K562 (cell line): ENCODE measurements at regions not wholly inside any gene's neighbourhood (a gene's known extent, or its start where the extent isn't known, plus 50 kb on each side); places are given as distances from the start of the nearest gene placed in this dataset.
A peak's percentile ranks its signal among the peaks of the same experiment; 100 is the strongest.

Source experiments
- ATAC-seq: fragments of 200-7000 bp; cut with Tn5 transposase; 3 replicates; pipeline ENCODE4 v1.9.1; 2020; ENCODE audit warnings: moderate library complexity
- BruUV-seq: library from RNA; stranded (reverse); fragments of 400-500 nt; replicated peaks from 2 replicates; lab custom pipeline; 2021; lab: Mats Ljungman, UMichigan
- CTCF ChIA-PET: fragments of 300-600 bp; formaldehyde crosslinking; extraction: SDS; loops from one replicate; lab custom pipeline; 2021; ENCODE audit warnings: low intra/inter-chr PET ratio; lab: Yijun Ruan, JAX
- POLR2A ChIA-PET: fragments of 300-600, 350-650 bp; sonication (Branson Sonifier 250); formaldehyde crosslinking; extraction: SDS; loops from one replicate; lab custom pipeline; 2021; ENCODE audit warnings: antibody characterized with exemption, inconsistent platforms; lab: Yijun Ruan, JAX
- DNase-seq, 4 experiments: peaks; one replicate each; pipeline versions ENCODE4 v3.0.0 to v3.0.0-alpha.2; 2011 to 2018; ENCODE audit warnings: low spot score in 3 of 4, mixed read lengths in 3 of 4; ENCODE audit errors: extremely low read depth in 1 of 4
- FAIRE-seq: peaks from 2 replicates; lab custom pipeline; 2011; peaks lifted over from hg19 to GRCh38; lab: Jason Lieb, UNC
- H2AFZ ChIP-seq: 2 replicates; pipeline ENCODE4 v1.6.0; 2011; ENCODE audit warnings: low read depth, low read length, control low read depth, inconsistent platforms
- H3K27ac ChIP-seq: fragments of 200-600 bp; 3 replicates; pipeline ENCODE4 v1.8.0; 2011; ENCODE audit warnings: low read depth, mild to moderate bottlenecking, control low read depth, inconsistent platforms, low read length, moderate library complexity, mixed read lengths; ENCODE audit errors: extremely low read depth
- H3K27me3 ChIP-seq, 2 experiments: fragments of 300-600 bp in 1 of 2; 2 replicates in 1 of 2; 3 replicates in 1 of 2; pipeline versions ENCODE4 v1.6.0 to v1.8.0; 2011; ENCODE audit warnings: inconsistent platforms in 2 of 2, low read length in 2 of 2, mild to moderate bottlenecking in 1 of 2, mixed read lengths in 1 of 2, moderate library complexity in 1 of 2; ENCODE audit not compliant: control insufficient read depth in 2 of 2, insufficient read depth in 2 of 2
- H3K36me3 ChIP-seq: fragments of 300-600 bp; 3 replicates; pipeline ENCODE4 v1.8.0; 2011; ENCODE audit warnings: mild to moderate bottlenecking, low read length, inconsistent platforms; ENCODE audit not compliant: control insufficient read depth, insufficient read depth
- H3K4me1 ChIP-seq, 2 experiments: fragments of 200-600 bp in 1 of 2; replicated peaks in 1 of 2; 2 replicates in 1 of 2; 3 replicates in 1 of 2; pipeline versions ENCODE4 v1.5.1 to v1.8.0; 2011; ENCODE audit warnings: inconsistent platforms in 2 of 2, low read length in 2 of 2, mild to moderate bottlenecking in 1 of 2, mixed read lengths in 1 of 2, moderate library complexity in 1 of 2; ENCODE audit not compliant: control insufficient read depth in 2 of 2, insufficient read depth in 2 of 2
- H3K4me2 ChIP-seq: 2 replicates; pipeline ENCODE4 v1.6.1; 2011; ENCODE audit warnings: low read length, control low read depth, inconsistent platforms, mixed read lengths; ENCODE audit not compliant: insufficient read depth
- H3K4me3 ChIP-seq: fragments of 200-600 bp; sonication (generic), shearing (Covaris generic); 2 replicates; pipeline ENCODE4 v1.5.1; 2016; ENCODE audit warnings: control low read depth, inconsistent platforms
- H3K79me2 ChIP-seq: fragments of 200-600 bp; 3 replicates; pipeline ENCODE4 v1.8.0; 2011; ENCODE audit warnings: low read length, inconsistent platforms; ENCODE audit not compliant: control insufficient read depth, insufficient read depth
- H3K9ac ChIP-seq, 2 experiments: 2 replicates each; pipeline versions ENCODE4 v1.6.0 to v1.6.1; 2011; ENCODE audit warnings: low read depth in 2 of 2, low read length in 2 of 2, control low read depth in 1 of 2, inconsistent platforms in 1 of 2, mild to moderate bottlenecking in 1 of 2, mixed read lengths in 1 of 2; ENCODE audit not compliant: insufficient read depth in 1 of 2
- H3K9me1 ChIP-seq: one replicate; pipeline ENCODE4 v1.6.0; 2011; ENCODE audit warnings: inconsistent platforms, mild to moderate bottlenecking, low read length, moderate library complexity; ENCODE audit not compliant: control insufficient read depth, insufficient read depth
- H3K9me3 ChIP-seq: replicated peaks from 2 replicates; pipeline ENCODE4 v1.5.1; 2011; ENCODE audit warnings: low read depth, low read length, inconsistent platforms; ENCODE audit not compliant: control insufficient read depth, insufficient read depth
- H4K20me1 ChIP-seq: replicated peaks from 2 replicates; pipeline ENCODE4 v1.6.1; 2011; ENCODE audit warnings: low read length, inconsistent platforms, mixed read lengths; ENCODE audit not compliant: control insufficient read depth, insufficient read depth
- FOSL1 ChIP-seq: fragments of 200-800 bp; sonication (Bioruptor generic); conservative IDR thresholded peaks from 2 replicates; pipeline ENCODE4 v1.6.1; 2016; ENCODE audit warnings: missing genetic modification characterization, missing compliant biosample characterization
- GTF2F1 ChIP-seq: IDR thresholded peaks from 2 replicates; pipeline ENCODE4 v1.6.1; 2011; ENCODE audit warnings: low read depth, low read length, improper control_type of control experiment
- MAFK ChIP-seq: IDR thresholded peaks from 2 replicates; pipeline ENCODE4 v1.6.1; 2011; ENCODE audit warnings: low read length, improper control_type of control experiment
- MBD1 ChIP-seq: fragments of 250-450 bp; sonication (Bioruptor Pico); IDR thresholded peaks from 2 replicates; pipeline ENCODE4 v1.8.0; 2022; ENCODE audit warnings: inconsistent platforms
- RNF219 ChIP-seq: fragments of 250-450 bp; sonication (Bioruptor Pico); IDR thresholded peaks from 2 replicates; pipeline ENCODE4 v1.5.0; 2022; ENCODE audit warnings: mild to moderate bottlenecking
- XRCC3 ChIP-seq: fragments of 450-650 bp; IDR thresholded peaks from 2 replicates; pipeline ENCODE4 v1.6.1; 2017; ENCODE audit warnings: mild to moderate bottlenecking, moderate library complexity
- ZFP1 ChIP-seq: fragments of 450-650 bp; formaldehyde crosslinking; IDR thresholded peaks from 2 replicates; pipeline ENCODE4 v1.4.0; 2020; ENCODE audit warnings: mild to moderate bottlenecking, mixed read lengths
- ZNF134 ChIP-seq: fragments of 250-450 bp; sonication (Bioruptor Pico); conservative IDR thresholded peaks from 2 replicates; pipeline ENCODE4 v1.4.0; 2020
- ZNF347 ChIP-seq: fragments of 450-650 bp; formaldehyde crosslinking; IDR thresholded peaks from 2 replicates; pipeline ENCODE4 v1.4.0; 2020; ENCODE audit warnings: low read depth, mild to moderate bottlenecking, moderate library complexity
- WGBS: fragments of 100-300 bp; shearing (Covaris generic); methylation state at CpG from one replicate; pipeline ENCODE4 v1.1.6; 2016; ENCODE audit warnings: low coverage, mixed read lengths; ENCODE audit not compliant: insufficient coverage; ENCODE audit errors: missing lambda C conversion rate; 5-methylcytosine and 5-hydroxymethylcytosine counted together
- in situ Hi-C: fragments of 300-500 bp; cut with MboI; formaldehyde crosslinking; loops from 4 replicates; pipeline ENCODE4 v1.15.0; 2018; ENCODE audit warnings: inconsistent platforms, mixed read lengths
- intact Hi-C: fragments of 100-400 bp; cut with micrococcal nuclease; formaldehyde crosslinking; loops from 2 replicates; pipeline ENCODE4 v1.14.2; 2022

DNA sequence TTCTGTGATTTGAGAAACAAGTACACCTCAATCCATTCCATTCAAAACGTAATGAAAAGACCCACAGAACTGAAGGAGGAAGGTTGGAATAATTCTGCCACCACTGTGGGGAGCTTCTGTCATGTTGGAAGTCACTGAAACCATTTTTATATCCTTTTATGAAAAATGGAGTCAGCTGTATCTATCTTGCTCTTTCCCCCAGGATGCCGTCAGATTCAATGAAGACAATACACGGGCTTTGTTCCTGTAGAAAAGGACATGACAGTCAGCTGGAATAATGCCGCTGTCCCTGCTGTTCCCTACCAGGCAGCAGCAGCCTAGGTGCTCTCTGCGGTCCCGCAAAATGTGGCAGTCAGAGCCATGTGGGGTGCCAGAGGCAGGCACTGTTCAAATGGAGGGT, 52.5 kb upstream of the APCDD1 start:
- Histone ChIP-seq H3K9ac (no peak overlapping the region), H3K9me3 (no peaks in the 10 kb centered on the region), H4K20me1 (no peaks in the 10 kb centered on the region), H3K4me1 (no peaks in the 10 kb centered on the region), H3K9me1 (no peaks in the 10 kb centered on the region), H3K27ac (no peak overlapping the region), H3K27me3 (peaks cover 21 to 38% of the 10 kb centered on the region in 2 experiments; a peak in 4 of 5 replicates), H2AFZ (no peak overlapping the region), H3K4me2 (no peak overlapping the region), H3K79me2 (no peaks in the 10 kb centered on the region), H3K4me3 (no peak overlapping the region), H3K36me3 (no peaks in the 10 kb centered on the region)
- 3% methylated on average over 6 of the region's 6 CpGs for WGBS
- in situ Hi-C loops (no loop called here), intact Hi-C loops (no loop called here)
- no peak for TF ChIP-seq GTF2F1
- TF ChIP-seq ZNF134 (CRISPR knock-in tag), result no peak
- no peak for TF ChIP-seq RNF219 (CRISPR knock-in tag)
- TF ChIP-seq ZNF347 (CRISPR knock-in tag), result no peak
- TF ChIP-seq MBD1 (CRISPR knock-in tag), result no peak
- TF ChIP-seq FOSL1 (tag), result 0 out of 2 replicates have a peak, but pooled peaks have one; percentile 5
- TF ChIP-seq XRCC3, result no peak
- TF ChIP-seq MAFK, result no peak
- no peak for TF ChIP-seq ZFP1 (CRISPR knock-in tag)
- DNase-seq (no peak), ATAC-seq (no peak), FAIRE-seq (no peak)
- POLR2A ChIA-PET, result no interaction called here
- CTCF ChIA-PET, result no interaction called here
- no TSS peak for BruUV-seq
